Skeletal muscle tissue (tissue), 3 donors: ENCODE measurements at regions not wholly inside any gene's neighbourhood (a gene's known extent, or its start where the extent isn't known, plus 50 kb on each side); places are given as distances from the start of the nearest gene placed in this dataset.

ENCODE experiments used
- H3K27ac ChIP-seq: one replicate; pipeline ENCODE4 v1.7.0; 2013; ENCODE audit warnings: mild to moderate bottlenecking, low read depth, low read length, inconsistent platforms
- H3K27me3 ChIP-seq, 3 donors: one replicate each; pipeline ENCODE4 v1.7.0; 2013; ENCODE audit warnings: low read length in 3 of 3; ENCODE audit not compliant: control insufficient read depth in 3 of 3, insufficient read depth in 3 of 3
- H3K36me3 ChIP-seq, 3 donors: one replicate each; pipeline ENCODE4 v1.7.0; 2013; ENCODE audit warnings: low read length in 3 of 3; ENCODE audit not compliant: control insufficient read depth in 3 of 3, insufficient read depth in 3 of 3
- H3K4me1 ChIP-seq, 3 donors: one replicate each; pipeline ENCODE4 v1.7.0; 2013; ENCODE audit warnings: low read length in 3 of 3, mild to moderate bottlenecking in 3 of 3; ENCODE audit not compliant: control insufficient read depth in 3 of 3, insufficient read depth in 3 of 3
- H3K4me3 ChIP-seq, 3 donors: one replicate each; pipeline ENCODE4 v1.7.0; 2013; ENCODE audit warnings: low read length in 3 of 3
- H3K9ac ChIP-seq, 3 donors: one replicate each; pipeline ENCODE4 v1.7.0; 2013; ENCODE audit warnings: low read length in 3 of 3, mild to moderate bottlenecking in 3 of 3, moderate library complexity in 2 of 3, low read depth in 1 of 3
- H3K9me3 ChIP-seq, 3 donors: one replicate each; pipeline ENCODE4 v1.7.0; 2013; ENCODE audit warnings: low read length in 3 of 3; ENCODE audit not compliant: control insufficient read depth in 3 of 3
- donor health status: Osteomylitis.

GRCh38 chr4:35525192-35525978 is 718.9 kb downstream of the ARAP2 start:
- no peaks in the 10 kb centered on the region for H3K4me1 ChIP-seq

GRCh38 chr4:35526456-35526855 is 717.9 kb downstream of the ARAP2 start:
- Histone ChIP-seq H3K36me3 (no peaks in the 10 kb centered on the region), H3K27ac (no peak overlapping the region), H3K27me3 (no peaks in the 10 kb centered on the region), H3K9me3 (no peaks in the 10 kb centered on the region), H3K9ac (no peak overlapping the region), H3K4me3 (no peak overlapping the region), H3K4me1 (no peaks in the 10 kb centered on the region)

More at GRCh38 chr4:35525192-35525978, 718.9 kb downstream of the ARAP2 start:
- Histone ChIP-seq H3K9ac (no peak overlapping the region), H3K36me3 (no peaks in the 10 kb centered on the region), H3K4me3 (no peak overlapping the region), H3K27me3 (no peaks in the 10 kb centered on the region), H3K27ac (no peak overlapping the region), H3K9me3 (no peaks in the 10 kb centered on the region)

- Histone ChIP-seq H3K4me1 (no peaks in the 10 kb centered on the region), H3K27me3 (no peaks in the 10 kb centered on the region), H3K4me3 (no peak overlapping the region), H3K9ac (no peak overlapping the region), H3K9me3 (no peaks in the 10 kb centered on the region), H3K36me3 (no peaks in the 10 kb centered on the region), H3K27ac (no peak overlapping the region)
Observed at GRCh38 chr4:35534962-35535361, 709.4 kb downstream of the ARAP2 start.

GRCh38 chr4:35538807-35539206 is 705.5 kb downstream of the ARAP2 start:
- H3K27ac ChIP-seq: no peak overlapping the region
- H3K27me3 ChIP-seq: no peaks in the 10 kb centered on the region

GRCh38 chr4:35539404-35540055 is 704.8 kb downstream of the ARAP2 start:
- H3K36me3 ChIP-seq: no peaks in the 10 kb centered on the region
- no peak overlapping the region for H3K27ac ChIP-seq
- H3K9me3 ChIP-seq: peaks cover 0 to 7% (median 0%) of the 10 kb centered on the region in 3 donors
- no peak overlapping the region for H3K4me3 ChIP-seq
- no peaks in the 10 kb centered on the region for H3K4me1 ChIP-seq
- no peaks in the 10 kb centered on the region for H3K27me3 ChIP-seq
- no peak overlapping the region for H3K9ac ChIP-seq

More at GRCh38 chr4:35538807-35539206, 705.5 kb downstream of the ARAP2 start:
- H3K4me3 ChIP-seq: no peak overlapping the region
- H3K36me3 ChIP-seq: no peaks in the 10 kb centered on the region
- H3K9ac ChIP-seq: no peak overlapping the region
- H3K9me3 ChIP-seq: peaks cover 0 to 7% (median 0%) of the 10 kb centered on the region in 3 donors
- no peaks in the 10 kb centered on the region for H3K4me1 ChIP-seq

GRCh38 chr4:35541146-35541887 is 703.0 kb downstream of the ARAP2 start:
- H3K27me3 ChIP-seq: no peaks in the 10 kb centered on the region
- no peaks in the 10 kb centered on the region for H3K4me1 ChIP-seq
- peaks cover 0 to 7% (median 2%) of the 10 kb centered on the region in 3 donors for H3K9me3 ChIP-seq
- no peak overlapping the region for H3K9ac ChIP-seq
- H3K36me3 ChIP-seq: no peaks in the 10 kb centered on the region
- no peak overlapping the region for H3K4me3 ChIP-seq
- no peak overlapping the region for H3K27ac ChIP-seq

GRCh38 chr4:35541888-35542213 is 702.5 kb downstream of the ARAP2 start:
- peaks cover 0 to 7% (median 2%) of the 10 kb centered on the region in 3 donors for H3K9me3 ChIP-seq
- no peaks in the 10 kb centered on the region for H3K36me3 ChIP-seq
- no peak overlapping the region for H3K9ac ChIP-seq
- H3K4me1 ChIP-seq: no peaks in the 10 kb centered on the region
- no peak overlapping the region for H3K27ac ChIP-seq
- no peak overlapping the region for H3K4me3 ChIP-seq
- H3K27me3 ChIP-seq: no peaks in the 10 kb centered on the region

GRCh38 chr4:35548921-35549320 is 695.4 kb downstream of the ARAP2 start:
- Histone ChIP-seq H3K9me3 (peaks cover 0 to 2% (median 0%) of the 10 kb centered on the region in 3 donors), H3K4me1 (no peaks in the 10 kb centered on the region), H3K9ac (no peak overlapping the region), H3K36me3 (no peaks in the 10 kb centered on the region), H3K27me3 (no peaks in the 10 kb centered on the region), H3K4me3 (no peak overlapping the region), H3K27ac (no peak overlapping the region)

GRCh38 chr4:35556387-35556786 is 687.9 kb downstream of the ARAP2 start:
- H3K27me3 ChIP-seq: no peaks in the 10 kb centered on the region
- H3K36me3 ChIP-seq: no peaks in the 10 kb centered on the region
- no peaks in the 10 kb centered on the region for H3K4me1 ChIP-seq
- no peak overlapping the region for H3K9ac ChIP-seq
- H3K4me3 ChIP-seq: no peak overlapping the region
- peaks cover 0 to 5% (median 3%) of the 10 kb centered on the region in 3 donors for H3K9me3 ChIP-seq
- H3K27ac ChIP-seq: no peak overlapping the region
